HEK293 (cell line): ENCODE measurements at regions not wholly inside any gene's neighbourhood (a gene's known extent, or its start where the extent isn't known, plus 50 kb on each side); places are given as distances from the start of the nearest gene placed in this dataset.

Experiments
- CTCF ChIA-PET: fragments of 350-600 bp; formaldehyde crosslinking; extraction: SDS; loops from one replicate; lab custom pipeline; 2021; ENCODE audit warnings: antibody characterized with exemption; lab: Yijun Ruan, JAX
- POLR2A ChIA-PET: fragments of 300-600 bp; formaldehyde crosslinking; extraction: SDS; loops from one replicate; lab custom pipeline; 2020; ENCODE audit warnings: antibody characterized with exemption, inconsistent platforms; lab: Yijun Ruan, JAX
- H3K27ac ChIP-seq: fragments of 200-500 bp; sonication (Bioruptor generic); 2 replicates; pipeline ENCODE4 v1.5.1; 2014; ENCODE audit warnings: low read depth, low read length, control low read depth, inconsistent platforms; ENCODE audit errors: extremely low read depth
- H3K36me3 ChIP-seq, 2 experiments: fragments of 200-500 bp in 1 of 2; sonication (Bioruptor generic) in 1 of 2; 1 replicate in 1 of 2; 2 replicates in 1 of 2; pipeline ENCODE4 v1.5.1; 2014 to 2017; ENCODE audit warnings: inconsistent platforms in 2 of 2, low read length in 2 of 2; ENCODE audit not compliant: control insufficient read depth in 2 of 2, insufficient read depth in 1 of 2
- H3K4me1 ChIP-seq: fragments of 200-500 bp; sonication (Bioruptor generic); 2 replicates; pipeline ENCODE4 v1.5.1; 2014; ENCODE audit warnings: mild to moderate bottlenecking, low read length, inconsistent platforms; ENCODE audit not compliant: control insufficient read depth, insufficient read depth
- H3K4me3 ChIP-seq: 2 replicates; pipeline ENCODE4 v1.5.1; 2011; ENCODE audit warnings: low read depth, mild to moderate bottlenecking, control low read depth, low read length, moderate library complexity
- H3K9me3 ChIP-seq: fragments of 200-500 bp; sonication (Bioruptor generic); 2 replicates; pipeline ENCODE4 v1.5.1; 2014; ENCODE audit warnings: low read depth, low read length, inconsistent platforms; ENCODE audit not compliant: control insufficient read depth, insufficient read depth
- GFI1B ChIP-seq: fragments of 450-650 bp; formaldehyde crosslinking; IDR thresholded peaks from 2 replicates; pipeline ENCODE4 v1.5.1; 2016; ENCODE audit warnings: missing biosample characterization, missing genetic modification characterization
- SP7 ChIP-seq: fragments of 450-650 bp; formaldehyde crosslinking; IDR thresholded peaks from 2 replicates; pipeline ENCODE4 v1.5.1; 2016; ENCODE audit warnings: missing biosample characterization, missing genetic modification characterization
- ZFP41 ChIP-seq: fragments of 450-650 bp; formaldehyde crosslinking; IDR thresholded peaks from 2 replicates; pipeline ENCODE4 v1.5.1; 2016; ENCODE audit warnings: missing biosample characterization, missing genetic modification characterization, borderline replicate concordance
- ZFP69B ChIP-seq: fragments of 450-650 bp; formaldehyde crosslinking; IDR thresholded peaks from 2 replicates; pipeline ENCODE4 v1.5.1; 2016; ENCODE audit warnings: missing biosample characterization, missing genetic modification characterization
- ZNF10 ChIP-seq: fragments of 450-650 bp; formaldehyde crosslinking; IDR thresholded peaks from 2 replicates; pipeline ENCODE4 v1.5.1; 2017; ENCODE audit warnings: missing biosample characterization, missing genetic modification characterization
- ZNF16 ChIP-seq: fragments of 450-650 bp; formaldehyde crosslinking; IDR thresholded peaks from 2 replicates; pipeline ENCODE4 v1.5.1; 2016; ENCODE audit warnings: low read depth, missing biosample characterization, missing genetic modification characterization
- ZNF169 ChIP-seq: fragments of 450-650 bp; formaldehyde crosslinking; IDR thresholded peaks from 2 replicates; pipeline ENCODE4 v1.5.1; 2016; ENCODE audit warnings: missing biosample characterization, missing genetic modification characterization
- ZNF23 ChIP-seq: fragments of 450-650 bp; formaldehyde crosslinking; IDR thresholded peaks from 2 replicates; pipeline ENCODE4 v1.5.1; 2016; ENCODE audit warnings: missing biosample characterization, missing genetic modification characterization, borderline replicate concordance
- ZNF423 ChIP-seq: fragments of 450-650 bp; formaldehyde crosslinking; IDR thresholded peaks from 2 replicates; pipeline ENCODE4 v1.5.1; 2016; ENCODE audit warnings: missing biosample characterization, missing genetic modification characterization
- ZNF558 ChIP-seq: fragments of 450-650 bp; formaldehyde crosslinking; IDR thresholded peaks from 2 replicates; pipeline ENCODE4 v1.5.1; 2016; ENCODE audit warnings: missing biosample characterization, missing genetic modification characterization
- ZNF623 ChIP-seq: fragments of 450-650 bp; formaldehyde crosslinking; IDR thresholded peaks from 2 replicates; pipeline ENCODE4 v1.5.1; 2016; ENCODE audit warnings: missing biosample characterization, missing genetic modification characterization
- ZNF768 ChIP-seq: fragments of 450-650 bp; formaldehyde crosslinking; IDR thresholded peaks from 2 replicates; pipeline ENCODE4 v1.5.1; 2018; ENCODE audit warnings: missing biosample characterization, mild to moderate bottlenecking, missing genetic modification characterization
- ZNF830 ChIP-seq: fragments of 450-650 bp; IDR thresholded peaks from 2 replicates; pipeline ENCODE4 v1.5.0; 2018; ENCODE audit warnings: missing biosample characterization, missing genetic modification characterization, low read depth, mild to moderate bottlenecking, moderate library complexity
- ZNF843 ChIP-seq: fragments of 450-650 bp; formaldehyde crosslinking; IDR thresholded peaks from 2 replicates; pipeline ENCODE4 v1.5.1; 2016; ENCODE audit warnings: missing biosample characterization, missing genetic modification characterization
- TF ChIP-seq, protein P1 (sequence below): fragments of 450-650 bp; formaldehyde crosslinking; IDR thresholded peaks from 2 replicates; pipeline ENCODE4 v1.5.1; 2016; ENCODE audit warnings: missing biosample characterization, missing genetic modification characterization, borderline replicate concordance
- TF ChIP-seq, protein P2 (sequence below): fragments of 450-650 bp; formaldehyde crosslinking; IDR thresholded peaks from 2 replicates; pipeline ENCODE4 v1.5.1; 2016; ENCODE audit warnings: missing biosample characterization, missing genetic modification characterization, borderline replicate concordance
- TF ChIP-seq, protein P3 (sequence below): fragments of 450-650 bp; formaldehyde crosslinking; IDR thresholded peaks from 2 replicates; pipeline ENCODE4 v1.5.1; 2017; ENCODE audit warnings: missing biosample characterization, missing genetic modification characterization
- TF ChIP-seq, protein P4 (sequence below): fragments of 450-650 bp; formaldehyde crosslinking; IDR thresholded peaks from 2 replicates; pipeline ENCODE4 v1.5.1; 2016; ENCODE audit warnings: missing biosample characterization, missing genetic modification characterization
- TF ChIP-seq, protein P5 (sequence below): fragments of 450-650 bp; formaldehyde crosslinking; conservative IDR thresholded peaks from 2 replicates; pipeline ENCODE4 v1.5.1; 2016; ENCODE audit warnings: low read depth, missing biosample characterization, missing genetic modification characterization
- TF ChIP-seq, protein P6 (sequence below): fragments of 450-650 bp; IDR thresholded peaks from 2 replicates; pipeline ENCODE4 v1.5.1; 2018; ENCODE audit warnings: missing biosample characterization, missing genetic modification characterization

DNA sequence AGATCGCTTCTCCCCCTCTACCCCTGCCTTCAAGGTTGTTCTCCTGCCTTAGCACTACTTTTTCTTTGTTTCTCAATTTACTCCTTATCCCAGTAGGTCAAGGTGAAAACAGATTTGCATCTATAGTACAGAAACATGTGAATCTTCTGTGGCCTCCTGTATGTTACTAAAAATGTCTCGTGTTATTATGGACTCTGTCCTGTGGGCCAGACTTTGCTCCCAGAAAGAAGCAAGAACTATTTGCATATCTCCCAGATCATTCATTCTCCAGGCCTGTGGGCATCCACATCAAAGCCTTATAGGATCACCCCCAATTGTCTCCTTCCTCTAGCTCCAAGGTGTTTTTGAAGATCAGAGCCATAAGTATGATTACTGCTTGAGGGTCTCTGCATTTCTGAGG is 169.5 kb upstream of the ROPN1 start:
- no peaks in the 10 kb centered on the region for H3K36me3 ChIP-seq
- POLR2A ChIA-PET = no interaction called here
- H3K4me1 ChIP-seq = no peaks in the 10 kb centered on the region
- TF ChIP-seq, protein P1, sequence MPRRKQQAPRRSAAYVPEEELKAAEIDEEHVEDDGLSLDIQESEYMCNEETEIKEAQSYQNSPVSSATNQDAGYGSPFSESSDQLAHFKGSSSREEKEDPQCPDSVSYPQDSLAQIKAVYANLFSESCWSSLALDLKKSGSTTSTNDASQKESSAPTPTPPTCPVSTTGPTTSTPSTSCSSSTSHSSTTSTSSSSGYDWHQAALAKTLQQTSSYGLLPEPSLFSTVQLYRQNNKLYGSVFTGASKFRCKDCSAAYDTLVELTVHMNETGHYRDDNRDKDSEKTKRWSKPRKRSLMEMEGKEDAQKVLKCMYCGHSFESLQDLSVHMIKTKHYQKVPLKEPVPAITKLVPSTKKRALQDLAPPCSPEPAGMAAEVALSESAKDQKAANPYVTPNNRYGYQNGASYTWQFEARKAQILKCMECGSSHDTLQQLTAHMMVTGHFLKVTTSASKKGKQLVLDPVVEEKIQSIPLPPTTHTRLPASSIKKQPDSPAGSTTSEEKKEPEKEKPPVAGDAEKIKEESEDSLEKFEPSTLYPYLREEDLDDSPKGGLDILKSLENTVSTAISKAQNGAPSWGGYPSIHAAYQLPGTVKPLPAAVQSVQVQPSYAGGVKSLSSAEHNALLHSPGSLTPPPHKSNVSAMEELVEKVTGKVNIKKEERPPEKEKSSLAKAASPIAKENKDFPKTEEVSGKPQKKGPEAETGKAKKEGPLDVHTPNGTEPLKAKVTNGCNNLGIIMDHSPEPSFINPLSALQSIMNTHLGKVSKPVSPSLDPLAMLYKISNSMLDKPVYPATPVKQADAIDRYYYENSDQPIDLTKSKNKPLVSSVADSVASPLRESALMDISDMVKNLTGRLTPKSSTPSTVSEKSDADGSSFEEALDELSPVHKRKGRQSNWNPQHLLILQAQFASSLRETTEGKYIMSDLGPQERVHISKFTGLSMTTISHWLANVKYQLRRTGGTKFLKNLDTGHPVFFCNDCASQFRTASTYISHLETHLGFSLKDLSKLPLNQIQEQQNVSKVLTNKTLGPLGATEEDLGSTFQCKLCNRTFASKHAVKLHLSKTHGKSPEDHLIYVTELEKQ (tag by site-specific recombination) = no peak
- TF ChIP-seq ZNF623 (tag by site-specific recombination) = no peak
- TF ChIP-seq SP7 (tag by site-specific recombination) = no peak
- TF ChIP-seq ZFP41 (tag by site-specific recombination) = no peak
- no peak for TF ChIP-seq ZNF23
- TF ChIP-seq ZNF16 (tag by site-specific recombination) = no peak
- TF ChIP-seq ZNF10 (tag by site-specific recombination) = no peak
- no peak for TF ChIP-seq ZNF558
- no peak for TF ChIP-seq ZNF768 (tag by site-specific recombination)
- TF ChIP-seq, protein P2, sequence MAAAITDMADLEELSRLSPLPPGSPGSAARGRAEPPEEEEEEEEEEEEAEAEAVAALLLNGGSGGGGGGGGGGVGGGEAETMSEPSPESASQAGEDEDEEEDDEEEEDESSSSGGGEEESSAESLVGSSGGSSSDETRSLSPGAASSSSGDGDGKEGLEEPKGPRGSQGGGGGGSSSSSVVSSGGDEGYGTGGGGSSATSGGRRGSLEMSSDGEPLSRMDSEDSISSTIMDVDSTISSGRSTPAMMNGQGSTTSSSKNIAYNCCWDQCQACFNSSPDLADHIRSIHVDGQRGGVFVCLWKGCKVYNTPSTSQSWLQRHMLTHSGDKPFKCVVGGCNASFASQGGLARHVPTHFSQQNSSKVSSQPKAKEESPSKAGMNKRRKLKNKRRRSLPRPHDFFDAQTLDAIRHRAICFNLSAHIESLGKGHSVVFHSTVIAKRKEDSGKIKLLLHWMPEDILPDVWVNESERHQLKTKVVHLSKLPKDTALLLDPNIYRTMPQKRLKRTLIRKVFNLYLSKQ = no peak
- TF ChIP-seq ZFP69B (tag by site-specific recombination) = no peak
- no peak for TF ChIP-seq GFI1B (tag by site-specific recombination)
- TF ChIP-seq, protein P3, sequence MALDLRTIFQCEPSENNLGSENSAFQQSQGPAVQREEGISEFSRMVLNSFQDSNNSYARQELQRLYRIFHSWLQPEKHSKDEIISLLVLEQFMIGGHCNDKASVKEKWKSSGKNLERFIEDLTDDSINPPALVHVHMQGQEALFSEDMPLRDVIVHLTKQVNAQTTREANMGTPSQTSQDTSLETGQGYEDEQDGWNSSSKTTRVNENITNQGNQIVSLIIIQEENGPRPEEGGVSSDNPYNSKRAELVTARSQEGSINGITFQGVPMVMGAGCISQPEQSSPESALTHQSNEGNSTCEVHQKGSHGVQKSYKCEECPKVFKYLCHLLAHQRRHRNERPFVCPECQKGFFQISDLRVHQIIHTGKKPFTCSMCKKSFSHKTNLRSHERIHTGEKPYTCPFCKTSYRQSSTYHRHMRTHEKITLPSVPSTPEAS = no peak
- TF ChIP-seq, protein P4, sequence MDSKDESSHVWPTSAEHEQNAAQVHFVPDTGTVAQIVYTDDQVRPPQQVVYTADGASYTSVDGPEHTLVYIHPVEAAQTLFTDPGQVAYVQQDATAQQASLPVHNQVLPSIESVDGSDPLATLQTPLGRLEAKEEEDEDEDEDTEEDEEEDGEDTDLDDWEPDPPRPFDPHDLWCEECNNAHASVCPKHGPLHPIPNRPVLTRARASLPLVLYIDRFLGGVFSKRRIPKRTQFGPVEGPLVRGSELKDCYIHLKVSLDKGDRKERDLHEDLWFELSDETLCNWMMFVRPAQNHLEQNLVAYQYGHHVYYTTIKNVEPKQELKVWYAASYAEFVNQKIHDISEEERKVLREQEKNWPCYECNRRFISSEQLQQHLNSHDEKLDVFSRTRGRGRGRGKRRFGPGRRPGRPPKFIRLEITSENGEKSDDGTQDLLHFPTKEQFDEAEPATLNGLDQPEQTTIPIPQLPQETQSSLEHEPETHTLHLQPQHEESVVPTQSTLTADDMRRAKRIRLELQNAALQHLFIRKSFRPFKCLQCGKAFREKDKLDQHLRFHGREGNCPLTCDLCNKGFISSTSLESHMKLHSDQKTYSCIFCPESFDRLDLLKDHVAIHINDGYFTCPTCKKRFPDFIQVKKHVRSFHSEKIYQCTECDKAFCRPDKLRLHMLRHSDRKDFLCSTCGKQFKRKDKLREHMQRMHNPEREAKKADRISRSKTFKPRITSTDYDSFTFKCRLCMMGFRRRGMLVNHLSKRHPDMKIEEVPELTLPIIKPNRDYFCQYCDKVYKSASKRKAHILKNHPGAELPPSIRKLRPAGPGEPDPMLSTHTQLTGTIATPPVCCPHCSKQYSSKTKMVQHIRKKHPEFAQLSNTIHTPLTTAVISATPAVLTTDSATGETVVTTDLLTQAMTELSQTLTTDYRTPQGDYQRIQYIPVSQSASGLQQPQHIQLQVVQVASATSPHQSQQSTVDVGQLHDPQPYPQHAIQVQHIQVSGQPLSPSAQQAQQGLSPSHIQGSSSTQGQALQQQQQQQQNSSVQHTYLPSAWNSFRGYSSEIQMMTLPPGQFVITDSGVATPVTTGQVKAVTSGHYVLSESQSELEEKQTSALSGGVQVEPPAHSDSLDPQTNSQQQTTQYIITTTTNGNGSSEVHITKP (tag by site-specific recombination) = no peak
- no peak for TF ChIP-seq ZNF830
- TF ChIP-seq ZNF169 (tag by site-specific recombination) = no peak
- TF ChIP-seq, protein P5, sequence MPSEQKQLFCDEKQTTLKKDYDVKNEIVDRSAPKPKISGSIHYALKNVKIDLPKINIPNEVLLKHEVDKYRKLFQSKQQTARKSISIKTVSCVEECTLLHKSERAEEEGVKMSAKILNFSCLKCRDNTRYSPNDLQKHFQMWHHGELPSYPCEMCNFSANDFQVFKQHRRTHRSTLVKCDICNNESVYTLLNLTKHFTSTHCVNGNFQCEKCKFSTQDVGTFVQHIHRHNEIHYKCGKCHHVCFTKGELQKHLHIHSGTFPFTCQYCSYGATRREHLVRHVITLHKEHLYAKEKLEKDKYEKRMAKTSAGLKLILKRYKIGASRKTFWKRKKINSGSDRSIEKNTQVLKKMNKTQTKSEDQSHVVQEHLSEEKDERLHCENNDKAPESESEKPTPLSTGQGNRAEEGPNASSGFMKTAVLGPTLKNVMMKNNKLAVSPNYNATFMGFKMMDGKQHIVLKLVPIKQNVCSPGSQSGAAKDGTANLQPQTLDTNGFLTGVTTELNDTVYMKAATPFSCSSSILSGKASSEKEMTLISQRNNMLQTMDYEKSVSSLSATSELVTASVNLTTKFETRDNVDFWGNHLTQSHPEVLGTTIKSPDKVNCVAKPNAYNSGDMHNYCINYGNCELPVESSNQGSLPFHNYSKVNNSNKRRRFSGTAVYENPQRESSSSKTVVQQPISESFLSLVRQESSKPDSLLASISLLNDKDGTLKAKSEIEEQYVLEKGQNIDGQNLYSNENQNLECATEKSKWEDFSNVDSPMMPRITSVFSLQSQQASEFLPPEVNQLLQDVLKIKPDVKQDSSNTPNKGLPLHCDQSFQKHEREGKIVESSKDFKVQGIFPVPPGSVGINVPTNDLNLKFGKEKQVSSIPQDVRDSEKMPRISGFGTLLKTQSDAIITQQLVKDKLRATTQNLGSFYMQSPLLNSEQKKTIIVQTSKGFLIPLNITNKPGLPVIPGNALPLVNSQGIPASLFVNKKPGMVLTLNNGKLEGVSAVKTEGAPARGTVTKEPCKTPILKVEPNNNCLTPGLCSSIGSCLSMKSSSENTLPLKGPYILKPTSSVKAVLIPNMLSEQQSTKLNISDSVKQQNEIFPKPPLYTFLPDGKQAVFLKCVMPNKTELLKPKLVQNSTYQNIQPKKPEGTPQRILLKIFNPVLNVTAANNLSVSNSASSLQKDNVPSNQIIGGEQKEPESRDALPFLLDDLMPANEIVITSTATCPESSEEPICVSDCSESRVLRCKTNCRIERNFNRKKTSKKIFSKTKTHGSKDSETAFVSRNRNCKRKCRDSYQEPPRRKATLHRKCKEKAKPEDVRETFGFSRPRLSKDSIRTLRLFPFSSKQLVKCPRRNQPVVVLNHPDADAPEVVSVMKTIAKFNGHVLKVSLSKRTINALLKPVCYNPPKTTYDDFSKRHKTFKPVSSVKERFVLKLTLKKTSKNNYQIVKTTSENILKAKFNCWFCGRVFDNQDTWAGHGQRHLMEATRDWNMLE (tag by site-specific recombination) = no peak
- TF ChIP-seq ZNF423 (tag by site-specific recombination) = no peak
- TF ChIP-seq, protein P6, sequence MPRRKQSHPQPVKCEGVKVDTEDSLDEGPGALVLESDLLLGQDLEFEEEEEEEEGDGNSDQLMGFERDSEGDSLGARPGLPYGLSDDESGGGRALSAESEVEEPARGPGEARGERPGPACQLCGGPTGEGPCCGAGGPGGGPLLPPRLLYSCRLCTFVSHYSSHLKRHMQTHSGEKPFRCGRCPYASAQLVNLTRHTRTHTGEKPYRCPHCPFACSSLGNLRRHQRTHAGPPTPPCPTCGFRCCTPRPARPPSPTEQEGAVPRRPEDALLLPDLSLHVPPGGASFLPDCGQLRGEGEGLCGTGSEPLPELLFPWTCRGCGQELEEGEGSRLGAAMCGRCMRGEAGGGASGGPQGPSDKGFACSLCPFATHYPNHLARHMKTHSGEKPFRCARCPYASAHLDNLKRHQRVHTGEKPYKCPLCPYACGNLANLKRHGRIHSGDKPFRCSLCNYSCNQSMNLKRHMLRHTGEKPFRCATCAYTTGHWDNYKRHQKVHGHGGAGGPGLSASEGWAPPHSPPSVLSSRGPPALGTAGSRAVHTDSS (tag by site-specific recombination) = no peak
- no peak for TF ChIP-seq ZNF843 (tag by site-specific recombination)
- TF ChIP-seq, all 188 proteins: peak for 0
- Histone ChIP-seq H3K9me3 (no peaks in the 10 kb centered on the region), H3K27ac (no peak overlapping the region), H3K4me3 (no peak overlapping the region)
- CTCF ChIA-PET = interaction anchor here (0.7 kb wide), 1 partner anchor 93 kb away, joined by 5 read pairs; no protein-coding TSS in a partner anchor
